ENCODE measurements at regions not wholly inside any gene's neighbourhood (a gene's known extent, or its start where the extent isn't known, plus 50 kb on each side); places are given as distances from the start of the nearest gene placed in this dataset.

- TF ChIP-seq, protein P1, sequence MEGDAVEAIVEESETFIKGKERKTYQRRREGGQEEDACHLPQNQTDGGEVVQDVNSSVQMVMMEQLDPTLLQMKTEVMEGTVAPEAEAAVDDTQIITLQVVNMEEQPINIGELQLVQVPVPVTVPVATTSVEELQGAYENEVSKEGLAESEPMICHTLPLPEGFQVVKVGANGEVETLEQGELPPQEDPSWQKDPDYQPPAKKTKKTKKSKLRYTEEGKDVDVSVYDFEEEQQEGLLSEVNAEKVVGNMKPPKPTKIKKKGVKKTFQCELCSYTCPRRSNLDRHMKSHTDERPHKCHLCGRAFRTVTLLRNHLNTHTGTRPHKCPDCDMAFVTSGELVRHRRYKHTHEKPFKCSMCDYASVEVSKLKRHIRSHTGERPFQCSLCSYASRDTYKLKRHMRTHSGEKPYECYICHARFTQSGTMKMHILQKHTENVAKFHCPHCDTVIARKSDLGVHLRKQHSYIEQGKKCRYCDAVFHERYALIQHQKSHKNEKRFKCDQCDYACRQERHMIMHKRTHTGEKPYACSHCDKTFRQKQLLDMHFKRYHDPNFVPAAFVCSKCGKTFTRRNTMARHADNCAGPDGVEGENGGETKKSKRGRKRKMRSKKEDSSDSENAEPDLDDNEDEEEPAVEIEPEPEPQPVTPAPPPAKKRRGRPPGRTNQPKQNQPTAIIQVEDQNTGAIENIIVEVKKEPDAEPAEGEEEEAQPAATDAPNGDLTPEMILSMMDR (IDR thresholded peaks at IDR 0.05), result no peak
- Histone ChIP-seq H3K4me3 (no peak overlapping the region), H3K36me3 (no peaks in the 10 kb centered on the region), H3K9me3 (no peaks in the 10 kb centered on the region), H3K4me1 (peaks cover 0 to 18% of the 10 kb centered on the region in 2 donors), H3K27ac (no peak overlapping the region), H3K27me3 (no peaks in the 10 kb centered on the region)
- DNase-seq (ENCODE audit: low spot score), result no peak
These were observed 504.1 kb downstream of the NTRK3 start for GRCh38 chr15:87752250-87752951.

DNA sequence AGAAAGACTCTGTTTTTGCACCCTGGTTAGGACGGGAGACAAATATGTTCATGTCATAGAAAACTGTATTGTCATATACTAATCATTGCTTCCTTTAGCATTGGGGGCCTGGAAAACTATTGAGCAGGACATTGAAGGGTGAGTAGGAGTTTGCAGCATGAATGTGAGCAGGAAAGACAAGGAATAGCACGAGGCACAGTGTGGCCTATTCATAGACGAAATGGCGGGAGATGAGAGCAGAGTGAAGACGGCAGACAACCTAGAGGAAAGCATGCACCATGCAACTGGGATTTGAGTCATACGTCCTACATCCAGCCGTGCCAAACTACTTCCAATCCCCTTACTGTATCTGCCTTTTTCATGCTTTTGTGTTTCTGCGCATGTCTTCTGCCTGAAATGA is 508.1 kb downstream of the NTRK3 start:
- Histone ChIP-seq H3K9me3 (no peaks in the 10 kb centered on the region), H3K36me3 (no peaks in the 10 kb centered on the region), H3K27ac (no peak overlapping the region), H3K4me1 (peaks cover 0 to 16% of the 10 kb centered on the region in 2 donors), H3K4me3 (no peak overlapping the region), H3K27me3 (no peaks in the 10 kb centered on the region)
- TF ChIP-seq, protein P1 (IDR thresholded peaks at IDR 0.05), result no peak
- no peak for DNase-seq (ENCODE audit: low spot score)

- peaks cover 0 to 2% of the 10 kb centered on the region in 2 donors for H3K4me1 ChIP-seq
- no peak overlapping the region for H3K4me3 ChIP-seq
- no peak for DNase-seq (ENCODE audit: low spot score)
- H3K36me3 ChIP-seq, result no peaks in the 10 kb centered on the region
- TF ChIP-seq, protein P1 (IDR thresholded peaks at IDR 0.05), result no peak
- H3K9me3 ChIP-seq, result no peaks in the 10 kb centered on the region
- no peak overlapping the region for H3K27ac ChIP-seq
- H3K27me3 ChIP-seq, result no peaks in the 10 kb centered on the region
These were observed 509.5 kb downstream of the NTRK3 start for GRCh38 chr15:87747087-87747486.

GRCh38 chr15:87746333-87746732 is 510.2 kb downstream of the NTRK3 start:
- H3K36me3 ChIP-seq, result no peaks in the 10 kb centered on the region
- DNase-seq (ENCODE audit: low spot score), result no peak
- H3K27me3 ChIP-seq, result no peaks in the 10 kb centered on the region
- H3K4me1 ChIP-seq, result no peaks in the 10 kb centered on the region
- TF ChIP-seq, protein P1 (IDR thresholded peaks at IDR 0.05), result no peak
- H3K9me3 ChIP-seq, result no peaks in the 10 kb centered on the region
- H3K4me3 ChIP-seq, result no peak overlapping the region
- no peak overlapping the region for H3K27ac ChIP-seq

- TF ChIP-seq, protein P1 (IDR thresholded peaks at IDR 0.05), result no peak
- no peaks in the 10 kb centered on the region for H3K4me1 ChIP-seq
- H3K4me3 ChIP-seq, result no peak overlapping the region
- no peaks in the 10 kb centered on the region for H3K9me3 ChIP-seq
- no peaks in the 10 kb centered on the region for H3K36me3 ChIP-seq
- DNase-seq (ENCODE audit: low spot score), result no peak
- H3K27me3 ChIP-seq, result no peaks in the 10 kb centered on the region
- H3K27ac ChIP-seq, result no peak overlapping the region
These were observed 511.7 kb downstream of the NTRK3 start for GRCh38 chr15:87744815-87745214.

DNA sequence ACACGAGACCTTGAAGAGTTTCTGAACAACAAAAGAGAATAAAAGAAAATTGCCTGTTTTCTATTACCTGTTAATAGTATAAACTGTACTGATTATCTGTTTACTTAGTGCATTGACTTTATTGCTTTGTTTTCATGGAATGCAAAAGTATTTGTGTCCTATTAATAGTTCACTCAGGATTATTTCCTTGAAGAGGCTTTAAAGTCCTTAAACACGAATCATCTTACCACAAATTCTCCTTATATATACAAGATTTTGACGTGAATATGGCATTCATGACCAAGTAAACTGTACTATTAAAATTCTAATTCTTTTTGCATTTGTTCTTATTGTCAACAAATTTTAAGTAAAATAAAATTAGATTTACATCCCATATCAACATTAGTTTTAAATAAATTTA is 513.0 kb downstream of the NTRK3 start:
- Histone ChIP-seq H3K27me3 (no peaks in the 10 kb centered on the region), H3K9me3 (no peaks in the 10 kb centered on the region), H3K27ac (no peak overlapping the region), H3K36me3 (no peaks in the 10 kb centered on the region), H3K4me1 (no peaks in the 10 kb centered on the region), H3K4me3 (no peak overlapping the region)
- no peak for DNase-seq (ENCODE audit: low spot score)
- TF ChIP-seq, protein P1 (IDR thresholded peaks at IDR 0.05), result no peak

Measured in right atrium auricular region (tissue), 2 donors.